Pulmonary artery endothelial cell (primary cell): ENCODE measurements at regions not wholly inside any gene's neighbourhood (a gene's known extent, or its start where the extent isn't known, plus 50 kb on each side); places are given as distances from the start of the nearest gene placed in this dataset.

Experiments used
- DNase-seq: peaks from one replicate; pipeline ENCODE4 v3.0.0-alpha.2; 2011; ENCODE audit warnings: low read depth, low spot score

- no peak for DNase-seq
These were observed 324.9 kb upstream of the IRX4 start for GRCh38 chr5:2207416-2208238.

GRCh38 chr5:2207109-2207399, 324.3 kb upstream of the IRX4 start:
- no peak for DNase-seq

DNA sequence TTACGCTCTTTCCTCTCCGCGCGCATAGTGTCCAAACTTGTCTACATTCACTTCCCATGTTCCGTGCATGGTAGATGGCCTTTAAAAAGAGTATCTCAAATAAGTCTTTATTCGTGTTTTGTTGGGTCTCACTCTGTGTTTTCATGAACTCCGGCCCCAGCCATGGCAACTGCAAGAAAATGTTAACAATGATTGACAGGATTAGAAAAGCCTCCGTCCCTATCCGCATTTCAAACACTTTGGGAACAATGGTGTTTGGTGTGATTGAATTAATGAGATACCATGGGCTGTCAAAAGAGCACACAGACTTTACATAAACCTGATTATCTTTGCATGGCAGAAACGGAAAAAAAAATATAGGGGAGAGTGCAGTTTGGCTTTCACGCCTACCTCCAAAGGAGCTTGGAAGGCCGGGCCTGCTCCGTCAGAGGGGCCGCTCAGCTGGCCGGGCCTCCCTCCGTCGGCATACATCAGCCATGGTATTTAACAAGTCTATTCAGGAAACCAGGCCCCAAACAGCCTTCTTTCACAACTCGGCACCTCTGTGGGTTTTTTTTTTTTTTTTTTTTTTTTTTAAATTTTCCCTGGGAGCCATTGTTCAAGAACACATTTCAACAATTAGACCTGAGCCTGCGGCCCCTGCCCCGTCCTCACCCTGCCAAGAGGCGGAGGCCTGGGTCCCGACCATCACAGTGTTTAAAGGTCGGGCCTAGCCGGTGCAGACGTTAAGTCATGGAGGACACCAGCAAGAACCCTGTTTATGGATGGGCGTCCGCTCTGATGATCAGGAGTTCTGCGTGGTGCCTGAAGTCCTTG, 323.8 kb upstream of the IRX4 start:
- no peak for DNase-seq

DNA sequence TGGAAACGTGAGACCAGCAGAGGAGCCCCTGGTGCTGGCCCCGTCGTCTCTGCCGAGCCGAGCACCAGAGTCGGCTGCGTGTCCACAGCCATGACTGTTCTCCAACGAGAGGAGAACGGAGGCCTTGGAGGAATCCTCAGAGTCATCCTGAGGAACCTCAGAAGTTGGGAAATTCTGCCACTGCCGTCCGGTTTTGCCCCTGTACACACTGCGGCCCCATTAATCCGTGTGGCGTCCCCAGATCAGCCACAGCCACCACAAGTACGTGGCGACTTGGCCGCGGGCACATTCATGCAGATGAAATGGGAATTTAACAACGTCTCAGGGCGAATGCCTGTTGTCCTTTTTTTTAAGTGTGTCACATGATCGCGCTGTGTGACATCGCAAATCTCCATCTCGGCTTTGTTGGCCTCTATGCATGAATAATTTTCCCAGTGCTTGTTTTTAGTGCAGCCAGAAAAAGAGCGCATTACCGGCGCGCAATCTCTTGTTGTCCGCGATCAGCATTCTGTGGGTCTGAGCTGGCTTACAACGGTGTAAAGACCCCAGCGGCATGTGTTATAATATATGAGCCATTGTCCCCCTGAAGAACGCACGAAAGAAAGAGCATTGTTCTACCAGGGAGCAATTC, 323.0 kb upstream of the IRX4 start:
- no peak for DNase-seq

DNA sequence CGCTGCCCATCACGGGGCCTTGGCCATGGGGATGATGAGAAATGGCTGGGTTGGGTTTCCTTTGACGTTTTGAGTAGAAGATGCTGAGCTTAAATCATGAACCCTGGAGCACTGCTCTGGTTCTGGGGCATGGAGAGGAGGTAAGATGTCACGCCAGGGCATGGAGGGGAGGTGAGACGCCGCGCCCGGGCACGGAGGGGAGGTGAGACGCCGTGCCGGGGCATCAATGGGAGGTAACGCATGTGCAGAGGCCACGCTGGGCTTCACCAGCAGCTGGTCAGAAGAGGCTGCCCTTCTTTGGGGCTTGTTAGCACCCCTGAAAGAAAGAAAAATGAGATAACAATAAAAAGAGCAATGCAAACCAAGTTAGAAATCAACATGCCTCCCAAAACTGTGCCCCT, 322.5 kb upstream of the IRX4 start:
- no peak for DNase-seq

GRCh38 chr5:2204366-2205184, 321.9 kb upstream of the IRX4 start:
- no peak for DNase-seq

- DNase-seq = no peak
These were observed 321.0 kb upstream of the IRX4 start for GRCh38 chr5:2203774-2204173.

GRCh38 chr5:2201832-2202231, 319.1 kb upstream of the IRX4 start:
- DNase-seq = no peak

GRCh38 chr5:2201421-2201820, 318.7 kb upstream of the IRX4 start:
- no peak for DNase-seq

DNA sequence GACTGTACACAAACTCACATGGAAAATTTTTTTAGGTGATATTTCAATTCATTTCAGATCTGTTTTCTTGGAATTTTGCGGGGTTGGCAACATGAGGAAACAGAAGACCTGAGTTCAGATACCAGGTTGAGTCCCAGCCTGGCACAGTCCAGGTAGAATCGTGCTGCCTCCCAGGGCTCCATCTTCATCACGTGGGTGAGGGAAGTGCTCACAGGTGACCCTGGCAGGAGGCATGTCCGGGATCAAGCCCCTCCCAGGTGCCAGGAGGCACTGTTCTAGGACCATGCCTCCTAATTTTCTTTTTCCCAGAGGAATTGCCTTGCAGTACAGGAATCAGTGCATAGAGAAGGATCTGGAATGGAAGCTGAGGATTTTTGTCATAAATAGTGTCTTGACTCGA, 318.3 kb upstream of the IRX4 start:
- no peak for DNase-seq

GRCh38 chr5:2200261-2200950, 317.7 kb upstream of the IRX4 start:
- DNase-seq = no peak

DNA sequence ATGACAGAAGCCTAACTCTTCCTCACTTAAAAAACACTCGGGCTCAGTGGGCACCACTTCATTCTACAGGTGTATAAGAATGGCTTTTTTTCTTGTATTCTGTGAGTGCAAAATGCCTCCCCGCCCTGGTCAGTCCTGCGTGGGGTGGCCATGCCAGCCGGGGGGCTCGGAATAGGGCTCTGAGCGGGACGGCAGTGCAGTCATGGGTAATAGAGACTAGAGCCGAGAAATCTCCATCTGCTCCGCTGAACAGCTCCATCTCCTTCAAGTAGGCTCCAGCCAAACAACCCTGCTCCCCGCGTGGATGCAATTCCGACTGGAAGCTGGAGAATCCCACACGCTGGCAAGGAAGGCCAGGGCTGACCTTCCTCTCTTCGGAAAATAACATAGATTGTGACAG, 317.0 kb upstream of the IRX4 start:
- DNase-seq = no peak

- DNase-seq = no peak
These were observed 314.4 kb upstream of the IRX4 start for GRCh38 chr5:2196989-2197619.

- no peak for DNase-seq
These were observed 313.7 kb upstream of the IRX4 start for GRCh38 chr5:2196416-2196815.

DNA sequence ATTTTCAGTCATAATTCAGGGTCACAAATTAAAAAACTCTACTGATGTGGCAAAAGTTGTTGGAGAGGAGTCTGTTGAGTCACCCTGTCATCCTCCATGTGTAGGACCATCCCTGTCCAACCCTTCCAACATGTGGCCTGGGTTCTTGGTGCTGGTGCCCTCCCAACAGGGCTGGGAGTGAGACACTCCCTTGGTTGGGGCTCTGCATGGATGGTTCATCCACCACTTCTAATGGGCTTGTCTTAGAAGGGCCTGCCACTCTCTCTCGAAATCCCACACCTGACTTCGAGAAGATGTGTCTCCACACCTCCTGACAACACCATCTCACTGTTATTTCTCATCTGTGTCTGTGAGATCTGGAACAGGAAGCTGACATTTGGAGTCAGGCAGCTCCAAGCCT, 312.2 kb upstream of the IRX4 start:
- DNase-seq = no peak

- DNase-seq = no peak
These were observed 311.5 kb upstream of the IRX4 start for GRCh38 chr5:2194236-2194555.

DNA sequence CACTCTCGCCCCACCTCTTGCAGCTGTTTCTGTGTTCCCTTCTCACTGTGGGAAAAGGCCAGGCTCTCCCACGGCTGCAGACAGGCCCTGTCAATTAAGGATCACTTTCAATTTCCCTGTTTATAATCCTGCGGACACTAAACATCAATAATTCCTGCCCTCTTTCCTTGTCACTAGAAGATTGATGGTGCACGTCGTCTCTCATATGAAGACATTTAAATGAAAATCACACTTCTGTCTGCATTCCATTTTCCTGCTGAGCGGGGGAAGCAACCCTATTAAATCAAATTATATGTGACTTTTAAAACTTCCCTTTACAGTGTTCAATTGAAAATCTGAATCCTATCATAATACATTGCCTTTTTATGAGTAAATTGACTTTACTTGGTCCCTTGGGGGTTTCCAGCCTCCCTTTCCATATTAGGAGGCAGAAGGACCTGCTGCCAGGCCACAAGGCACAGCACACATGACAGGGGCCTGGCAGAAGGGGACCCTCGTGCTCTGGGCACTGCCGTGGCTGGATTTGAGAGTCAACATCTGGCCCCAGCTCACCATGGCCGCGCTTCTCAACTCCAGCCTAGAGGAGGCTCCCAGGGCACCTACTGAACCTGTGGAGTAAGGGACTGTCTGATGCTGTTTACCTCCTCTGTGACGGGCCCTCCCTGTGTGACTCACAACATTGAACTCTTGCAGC, 311.0 kb upstream of the IRX4 start:
- DNase-seq = no peak

- DNase-seq = no peak
These were observed 310.4 kb upstream of the IRX4 start for GRCh38 chr5:2193142-2193541.

- no peak for DNase-seq
These were observed 309.8 kb upstream of the IRX4 start for GRCh38 chr5:2192496-2192895.

GRCh38 chr5:2191972-2192371, 309.2 kb upstream of the IRX4 start:
- no peak for DNase-seq
